ENCODE measurements at regions not wholly inside any gene's neighbourhood (a gene's known extent, or its start where the extent isn't known, plus 50 kb on each side); places are given as distances from the start of the nearest gene placed in this dataset.

GRCh38 chr11:94672636-94673035, 95.5 kb upstream of the AMOTL1 start:
- Histone ChIP-seq H4K91ac (ENCODE audit: insufficient read depth, low read depth, low read length) (no peak overlapping the region), H2BK15ac (ENCODE audit: low read depth, low read length) (no peak overlapping the region), H2AK5ac (ENCODE audit: low read depth, low read length) (no peak overlapping the region), H4K5ac (ENCODE audit: low read depth, low read length) (no peak overlapping the region), H3K9ac (ENCODE audit: low read depth, low read length) (no peak overlapping the region), H3K4ac (ENCODE audit: low read depth, low read length) (no peak overlapping the region), H3K4me2 (ENCODE audit: low read depth, low read length) (no peak overlapping the region), H4K20me1 (ENCODE audit: insufficient read depth, low read length) (no peaks in the 10 kb centered on the region), H3K14ac (replicated peaks; ENCODE audit: low read depth, low read length) (no peak overlapping the region), H2BK5ac (ENCODE audit: low read depth, low read length, poor library complexity, severe bottlenecking) (no peak overlapping the region), H3K56ac (ENCODE audit: extremely low read depth, insufficient read depth, low read length) (no peak overlapping the region), H2BK20ac (ENCODE audit: low read depth, low read length) (no peak overlapping the region), H3K23ac (ENCODE audit: low read depth, low read length) (no peak overlapping the region), H3K27ac (ENCODE audit: insufficient read depth, low read length) (no peak overlapping the region), H3K9me1 (ENCODE audit: insufficient read depth, low read length) (no peaks in the 10 kb centered on the region), H4K8ac (ENCODE audit: low read depth in 2 of 2, low read length in 2 of 2) (no peak overlapping the region), H3K27me3 (ENCODE audit: control insufficient read depth, insufficient read depth, low read length) (peaks cover 3% of the 10 kb centered on the region), H2BK120ac (ENCODE audit: low read depth, low read length) (no peak overlapping the region), H3K4me1 (ENCODE audit: control insufficient read depth, insufficient read depth, low read length) (no peaks in the 10 kb centered on the region), H3K36me3 (ENCODE audit: control insufficient read depth, insufficient read depth, low read length) (no peaks in the 10 kb centered on the region), H3K79me1 (ENCODE audit: low read depth in 1 of 2, low read length in 2 of 2) (no peaks in the 10 kb centered on the region), H2AK9ac (replicated peaks; ENCODE audit: low read depth, low read length, poor library complexity) (no peak overlapping the region), H2AFZ (replicated peaks; ENCODE audit: low read length, poor library complexity) (no peak overlapping the region), H3K18ac (ENCODE audit: low read depth, low read length) (no peak overlapping the region), H3K4me3 (ENCODE audit: insufficient read depth, low read depth, low read length) (no peak overlapping the region), H3K9me3 (ENCODE audit: control insufficient read depth, insufficient read depth, low read length) (no peaks in the 10 kb centered on the region; the same call in 1 of the 2 replicates)
- in situ Hi-C loops (cut with MboI; ENCODE audit: low sequenced_read_pairs) (no loop called here), dilution Hi-C loops (cut with HindIII; ENCODE audit: low sequenced_read_pairs, unreplicated experiment) (no loop called here), intact Hi-C loops (cut with micrococcal nuclease) (no loop called here)
- POLR2A ChIA-PET (ENCODE audit: unreplicated experiment) = no interaction called here
- DNase-seq (no peak), ATAC-seq (ENCODE audit: low read depth) (no peak)
- no TSS peak for BruUV-seq (replicated peaks)
- WGBS, 2 experiments (ENCODE audit: extremely low coverage in 2 of 2, insufficient read length in 1 of 2) = 72% methylated on average over 4 of the region's 8 CpGs; no CpG with 5 or more reads in 1 of the 2 experiments
- CTCF ChIA-PET = no interaction called here
- TF ChIP-seq SMC3 (IDR thresholded peaks at IDR 0.05; ENCODE audit: low read depth, low read length) = no peak
- TF ChIP-seq BHLHE40 (IDR thresholded peaks at IDR 0.05; ENCODE audit: low read depth, low read length) = no peak
- no peak for TF ChIP-seq POLR2A (IDR thresholded peaks at IDR 0.05; ENCODE audit: low read depth, low read length)
- no peak for TF ChIP-seq ELK1 (IDR thresholded peaks at IDR 0.05; ENCODE audit: borderline replicate concordance, low read depth, low read length)
- TF ChIP-seq FOS (IDR thresholded peaks at IDR 0.05; ENCODE audit: low read depth, low read length) = no peak

Data from IMR-90 (cell line).